ENCODE measurements at regions not wholly inside any gene's neighbourhood (a gene's known extent, or its start where the extent isn't known, plus 50 kb on each side); places are given as distances from the start of the nearest gene placed in this dataset.

GRCh38 chr2:2826209-2826551 is 495.1 kb upstream of the MYT1L start:
- TF ChIP-seq POLR2A (IDR thresholded peaks at IDR 0.05) (no peak), POLR2AphosphoS5 (IDR thresholded peaks at IDR 0.05) (no peak), EP300 (IDR thresholded peaks at IDR 0.05) (no peak), CTCF (IDR thresholded peaks at IDR 0.05) (no peak)
- DNase-seq (ENCODE audit: low spot score in 2 of 2) = no peak
- Histone ChIP-seq H3K27ac (no peak overlapping the region), H3K9me3 (peaks cover 4% of the 10 kb centered on the region), H3K4me3 (no peak overlapping the region), H3K36me3 (no peaks in the 10 kb centered on the region), H3K4me1 (no peaks in the 10 kb centered on the region), H3K27me3 (no peaks in the 10 kb centered on the region)
- 34% methylated on average over 13 of the region's 14 CpGs for WGBS

- no peak for DNase-seq (ENCODE audit: low spot score in 2 of 2)
- WGBS = 86% methylated on average over 21 of the region's 21 CpGs
- H3K36me3 ChIP-seq = no peaks in the 10 kb centered on the region
- H3K27ac ChIP-seq = no peak overlapping the region
- H3K4me1 ChIP-seq = no peaks in the 10 kb centered on the region
- TF ChIP-seq EP300 (IDR thresholded peaks at IDR 0.05) (no peak), POLR2A (IDR thresholded peaks at IDR 0.05) (no peak), CTCF (IDR thresholded peaks at IDR 0.05) (no peak), POLR2AphosphoS5 (IDR thresholded peaks at IDR 0.05) (no peak)
- no peaks in the 10 kb centered on the region for H3K27me3 ChIP-seq
- peaks cover 9% of the 10 kb centered on the region for H3K9me3 ChIP-seq
- no peak overlapping the region for H3K4me3 ChIP-seq
These were observed 494.6 kb upstream of the MYT1L start for GRCh38 chr2:2825516-2826208.

- WGBS = 95% methylated on average over 9 of the region's 9 CpGs
- H3K36me3 ChIP-seq = no peaks in the 10 kb centered on the region
- DNase-seq (ENCODE audit: low spot score in 2 of 2) = no peak
- H3K9me3 ChIP-seq = peaks cover 11% of the 10 kb centered on the region
- H3K4me1 ChIP-seq = no peaks in the 10 kb centered on the region
- H3K27ac ChIP-seq = no peak overlapping the region
- TF ChIP-seq CTCF (IDR thresholded peaks at IDR 0.05) (no peak), POLR2AphosphoS5 (IDR thresholded peaks at IDR 0.05) (no peak), EP300 (IDR thresholded peaks at IDR 0.05) (no peak), POLR2A (IDR thresholded peaks at IDR 0.05) (no peak)
- no peak overlapping the region for H3K4me3 ChIP-seq
- no peaks in the 10 kb centered on the region for H3K27me3 ChIP-seq
These were observed 494.0 kb upstream of the MYT1L start for GRCh38 chr2:2825062-2825461.

GRCh38 chr2:2824588-2824987 is 493.5 kb upstream of the MYT1L start:
- no peak for DNase-seq (ENCODE audit: low spot score in 2 of 2)

More at GRCh38 chr2:2824588-2824987, 493.5 kb upstream of the MYT1L start:
- H3K9me3 ChIP-seq = peaks cover 11% of the 10 kb centered on the region
- no peaks in the 10 kb centered on the region for H3K27me3 ChIP-seq
- WGBS = 68% methylated on average over 5 of the region's 5 CpGs
- no peak overlapping the region for H3K27ac ChIP-seq
- no peaks in the 10 kb centered on the region for H3K4me1 ChIP-seq
- no peak overlapping the region for H3K4me3 ChIP-seq
- TF ChIP-seq POLR2A (IDR thresholded peaks at IDR 0.05) (no peak), CTCF (IDR thresholded peaks at IDR 0.05) (no peak), POLR2AphosphoS5 (IDR thresholded peaks at IDR 0.05) (no peak), EP300 (IDR thresholded peaks at IDR 0.05) (no peak)
- H3K36me3 ChIP-seq = no peaks in the 10 kb centered on the region

Measured in suprapubic skin (tissue), 4 donors.